Body of pancreas (tissue), 4 donors: ENCODE measurements at regions not wholly inside any gene's neighbourhood (a gene's known extent, or its start where the extent isn't known, plus 50 kb on each side); places are given as distances from the start of the nearest gene placed in this dataset.

Experiments
- POLR2A ChIP-seq, 3 donors: fragments of 450-650 bp; IDR thresholded peaks; one replicate each; pipeline ENCODE4 v1.6.1; 2016; ENCODE audit warnings: antibody characterized with exemption in 3 of 3, mild to moderate bottlenecking in 2 of 3
- TF ChIP-seq, protein P1 (sequence below), 7 experiments: fragments of 450-650 bp in 4 of 7; fragments of 200-600 bp in 3 of 7; sonication (generic) in 3 of 7; IDR thresholded peaks; one replicate each; pipeline ENCODE4 v1.5.1; 2016 to 2019; ENCODE audit warnings: antibody characterized with exemption in 7 of 7

DNA sequence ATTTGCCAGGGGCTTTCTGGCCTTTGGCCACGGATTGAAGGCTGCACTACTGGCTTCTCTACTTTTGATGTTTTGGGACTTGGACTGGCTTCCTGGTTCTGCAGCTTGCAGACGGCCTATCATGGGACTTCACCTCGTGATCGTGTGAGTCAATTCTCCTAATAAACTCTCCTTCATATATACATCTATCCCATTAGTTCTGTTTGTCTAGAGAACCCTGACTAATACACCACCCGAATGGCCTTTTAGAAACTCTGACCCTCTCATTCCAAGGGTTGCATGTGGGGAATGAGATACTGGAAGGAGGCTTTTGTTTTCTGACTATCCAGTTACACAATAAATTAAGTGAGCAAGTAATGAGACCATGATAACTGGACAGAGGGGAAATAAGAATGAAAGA is 430.7 kb downstream of the CDH2 start:
- TF ChIP-seq, protein P1, sequence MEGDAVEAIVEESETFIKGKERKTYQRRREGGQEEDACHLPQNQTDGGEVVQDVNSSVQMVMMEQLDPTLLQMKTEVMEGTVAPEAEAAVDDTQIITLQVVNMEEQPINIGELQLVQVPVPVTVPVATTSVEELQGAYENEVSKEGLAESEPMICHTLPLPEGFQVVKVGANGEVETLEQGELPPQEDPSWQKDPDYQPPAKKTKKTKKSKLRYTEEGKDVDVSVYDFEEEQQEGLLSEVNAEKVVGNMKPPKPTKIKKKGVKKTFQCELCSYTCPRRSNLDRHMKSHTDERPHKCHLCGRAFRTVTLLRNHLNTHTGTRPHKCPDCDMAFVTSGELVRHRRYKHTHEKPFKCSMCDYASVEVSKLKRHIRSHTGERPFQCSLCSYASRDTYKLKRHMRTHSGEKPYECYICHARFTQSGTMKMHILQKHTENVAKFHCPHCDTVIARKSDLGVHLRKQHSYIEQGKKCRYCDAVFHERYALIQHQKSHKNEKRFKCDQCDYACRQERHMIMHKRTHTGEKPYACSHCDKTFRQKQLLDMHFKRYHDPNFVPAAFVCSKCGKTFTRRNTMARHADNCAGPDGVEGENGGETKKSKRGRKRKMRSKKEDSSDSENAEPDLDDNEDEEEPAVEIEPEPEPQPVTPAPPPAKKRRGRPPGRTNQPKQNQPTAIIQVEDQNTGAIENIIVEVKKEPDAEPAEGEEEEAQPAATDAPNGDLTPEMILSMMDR (IDR thresholded peaks at IDR 0.05): no peak
- TF ChIP-seq POLR2A (IDR thresholded peaks at IDR 0.05): no peak
